NCI-H1930 (cell line): ENCODE measurements at regions not wholly inside any gene's neighbourhood (a gene's known extent, or its start where the extent isn't known, plus 50 kb on each side); places are given as distances from the start of the nearest gene placed in this dataset.
A peak's percentile ranks its signal among the peaks of the same experiment; 100 is the strongest.
"Not testable (repeated sequence)": the region's sequence is repeated elsewhere in the genome, so short reads cannot be mapped to it uniquely, and the experiment has no call there.

ENCODE experiments used
- DNase-seq, 2 experiments: peaks; one replicate each; lab custom pipeline; 2025; lab: John Stamatoyannopoulos, UW

DNA sequence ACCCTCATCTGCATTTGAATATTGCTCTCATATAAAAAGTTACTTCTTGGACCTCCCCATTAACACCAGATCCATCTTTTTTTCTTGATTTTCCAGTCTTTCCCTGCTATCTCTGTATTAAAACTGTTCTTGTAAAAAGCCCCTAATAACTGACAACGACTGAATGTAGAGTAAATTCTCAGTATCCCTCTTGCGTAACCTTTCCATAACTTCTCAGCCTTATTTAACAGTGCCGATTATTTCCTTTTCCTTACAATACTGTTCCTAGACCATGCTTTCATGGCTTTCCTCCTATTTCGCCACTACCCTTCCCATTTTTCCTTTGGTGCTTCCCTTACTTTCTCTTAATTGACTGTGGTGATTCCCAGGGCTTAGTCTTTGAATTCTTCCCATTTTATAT lies 348.9 kb upstream of the DSEL start:
- DNase-seq: no peak

DNA sequence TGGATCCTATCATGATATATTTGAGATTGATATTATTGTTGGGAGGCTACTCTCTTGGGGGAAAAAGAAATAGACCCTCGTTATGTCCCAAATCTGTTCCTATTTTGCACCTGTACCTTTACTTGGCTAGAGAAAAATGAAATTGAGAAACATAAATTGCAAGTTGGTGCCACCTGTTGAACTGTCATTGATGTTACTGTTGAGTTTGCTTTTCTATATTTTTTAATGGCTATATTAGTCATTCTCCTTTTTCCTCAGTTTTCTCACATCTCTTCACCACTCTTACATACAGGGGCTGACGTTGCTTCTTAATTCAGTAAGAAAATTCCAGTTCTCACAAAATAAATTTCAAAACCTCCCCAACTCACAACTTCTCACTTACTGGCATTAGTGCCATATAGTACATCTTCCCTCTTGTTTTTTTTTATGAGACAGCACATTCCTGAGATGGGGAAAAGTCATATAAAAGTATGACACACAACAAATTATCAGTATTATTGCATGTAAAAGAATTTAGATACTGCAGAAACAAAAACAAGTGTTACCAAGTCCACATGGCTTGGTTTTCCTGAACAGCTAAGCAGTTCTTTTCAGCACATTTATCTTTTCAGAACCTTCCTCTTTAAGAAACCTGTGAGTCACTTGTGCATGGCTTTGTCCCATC lies 348.3 kb upstream of the DSEL start:
- DNase-seq: no peak

DNA sequence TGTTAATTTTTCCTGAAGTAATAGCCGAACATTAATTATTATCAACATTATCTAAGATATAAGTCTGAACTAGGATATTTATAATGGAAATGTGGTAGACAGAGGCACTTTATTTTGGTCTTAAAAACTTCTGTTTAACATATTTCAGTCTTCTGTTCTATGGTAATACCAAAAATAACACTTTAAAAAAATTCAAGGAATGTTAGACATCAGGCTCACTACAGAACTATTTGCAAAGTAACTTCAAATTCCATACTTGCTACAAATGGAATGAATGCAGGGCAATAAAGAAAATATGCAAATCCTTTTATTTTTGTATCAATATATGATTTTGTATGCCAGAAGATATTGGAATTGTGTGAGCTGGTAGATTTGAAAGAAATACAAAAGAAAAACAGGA lies 345.5 kb upstream of the DSEL start:
- no peak for DNase-seq

DNA sequence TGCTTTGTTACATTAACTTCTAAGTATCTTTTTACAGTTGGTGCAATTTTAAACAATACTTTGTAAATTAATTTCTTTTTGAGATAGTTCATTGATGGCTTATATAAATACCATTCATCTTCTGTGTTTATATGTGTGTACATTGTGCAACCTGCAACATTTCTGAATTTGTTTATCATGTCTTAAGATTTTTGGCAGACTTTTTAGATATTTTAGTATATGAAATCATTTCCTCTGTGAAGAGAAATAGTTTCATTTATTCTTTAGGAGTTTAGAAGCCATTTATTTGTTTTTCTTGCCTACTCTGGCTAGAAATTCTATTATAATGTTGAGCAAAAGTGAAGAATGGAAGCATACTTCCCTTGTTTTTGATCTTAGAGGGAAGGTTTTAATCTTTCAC lies 337.8 kb upstream of the DSEL start:
- no peak for DNase-seq

DNA sequence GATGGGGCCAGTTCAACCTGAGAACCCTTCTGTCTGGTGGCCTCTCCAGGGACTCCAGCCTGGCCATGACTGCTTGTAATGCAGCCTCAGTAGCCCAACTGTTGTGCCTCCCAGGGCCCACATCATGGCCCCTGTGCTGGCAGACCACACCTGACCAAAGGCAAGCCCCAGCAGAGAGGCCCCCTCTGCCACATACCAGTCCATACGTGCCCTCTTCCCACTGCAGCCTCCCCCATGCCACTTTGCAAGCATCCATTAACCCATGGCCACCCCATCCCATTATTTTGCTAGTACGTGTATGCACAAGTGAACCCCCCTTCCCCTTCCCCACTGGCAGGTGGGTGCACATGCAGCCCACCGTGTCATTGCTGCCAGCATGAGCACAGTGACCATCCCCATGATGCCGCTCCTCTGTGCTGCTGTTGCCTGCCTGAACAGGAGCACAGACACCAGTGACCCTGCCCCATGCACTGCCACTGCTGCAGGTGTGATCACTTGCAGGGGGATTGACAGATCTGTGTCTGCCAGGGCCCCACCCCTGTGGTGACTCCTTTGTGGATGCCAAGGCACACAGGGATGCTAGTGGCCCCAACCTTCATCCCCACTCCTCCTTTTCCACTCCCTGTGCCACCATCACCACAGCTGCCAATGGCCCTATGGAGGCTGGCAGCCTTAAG lies 330.0 kb upstream of the DSEL start:
- DNase-seq: no peak

DNA sequence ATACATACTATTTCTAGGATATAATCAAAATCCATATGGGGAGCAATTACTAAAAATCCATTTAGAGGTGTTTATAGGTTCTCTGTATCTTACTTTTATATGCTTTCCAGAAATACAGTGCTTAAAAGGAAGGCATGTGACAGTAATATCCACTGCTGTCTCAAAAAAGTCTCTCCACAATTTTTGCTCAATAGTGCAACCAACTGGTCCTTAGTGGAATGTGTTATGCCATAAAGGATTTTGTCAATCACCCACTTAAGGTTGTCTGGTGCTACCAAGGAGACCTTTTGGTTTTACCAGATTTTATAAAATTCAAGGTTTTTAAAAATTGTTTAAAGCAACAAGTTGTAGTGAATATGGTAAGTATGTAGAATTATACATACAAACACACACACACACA lies 328.5 kb upstream of the DSEL start:
- no peak for DNase-seq

- DNase-seq: no peak
Measured at GRCh38 chr18:67840379-67840778, 323.9 kb upstream of the DSEL start.

DNA sequence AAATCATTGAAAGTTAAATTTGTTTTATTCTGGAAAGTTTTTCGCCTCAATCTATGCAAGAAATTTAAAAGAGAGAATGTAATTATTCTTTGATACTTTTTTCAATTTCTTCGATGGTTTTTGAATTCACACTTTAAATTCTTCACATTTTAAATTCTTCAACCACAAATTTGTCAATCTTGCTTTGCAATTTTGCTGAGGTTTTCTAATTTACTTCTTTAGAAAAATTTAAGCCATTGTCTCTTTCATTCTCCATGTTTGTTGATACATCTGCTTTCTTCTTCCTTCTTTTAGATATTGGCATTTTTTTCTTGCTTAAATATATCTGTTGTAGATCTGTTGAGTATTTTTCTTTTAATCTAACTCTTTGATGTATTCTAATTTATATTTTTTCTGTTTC lies 301.9 kb upstream of the DSEL start:
- no peak for DNase-seq

DNA sequence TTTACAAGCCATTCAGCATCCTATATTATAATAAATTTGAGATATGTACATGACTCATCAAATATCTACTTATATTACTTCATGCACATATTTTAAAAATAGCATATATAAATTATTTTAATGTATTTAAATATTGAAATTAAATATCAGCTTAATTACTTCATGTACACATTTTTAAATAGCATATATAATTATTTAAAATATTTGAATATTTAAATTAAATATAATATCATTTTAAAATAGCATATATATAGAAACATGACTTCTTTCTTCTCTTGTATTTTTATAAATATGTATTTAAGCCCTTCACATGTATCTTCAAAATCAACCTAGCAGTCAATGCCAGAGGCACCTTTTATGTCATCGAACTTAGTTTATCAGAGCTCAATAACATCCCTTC lies 298.8 kb upstream of the DSEL start:
- no peak for DNase-seq

- DNase-seq: no peak
Measured at GRCh38 chr18:67813380-67814028, 297.0 kb upstream of the DSEL start.

GRCh38 chr18:67805261-67805660 lies 288.7 kb upstream of the DSEL start:
- no peak for DNase-seq

GRCh38 chr18:67794521-67794920 lies 278.0 kb upstream of the DSEL start:
- no peak for DNase-seq

DNA sequence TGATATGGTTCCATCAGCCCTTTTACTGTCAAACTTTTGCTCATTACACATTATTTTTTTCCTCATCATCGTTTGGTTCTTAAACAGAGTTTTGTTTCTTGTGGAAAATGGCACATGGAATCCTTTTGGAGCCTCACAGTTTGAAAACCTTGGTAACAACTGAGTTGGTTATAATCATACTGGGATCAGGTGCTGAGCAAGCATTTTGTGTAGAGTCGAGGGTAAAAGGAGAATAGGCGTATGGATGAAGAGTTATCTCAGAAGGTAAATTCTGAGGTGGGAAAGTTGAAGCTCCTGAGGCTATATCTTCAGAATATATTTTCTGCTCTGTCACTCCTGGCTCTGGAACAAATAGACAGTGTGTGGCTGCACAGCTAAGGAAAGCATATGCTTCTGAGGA lies 274.0 kb upstream of the DSEL start:
- no peak for DNase-seq

GRCh38 chr18:67789165-67789545 lies 272.6 kb upstream of the DSEL start:
- DNase-seq: no peak

- no peak for DNase-seq
Measured at GRCh38 chr18:67788310-67789164, 272.0 kb upstream of the DSEL start.

DNA sequence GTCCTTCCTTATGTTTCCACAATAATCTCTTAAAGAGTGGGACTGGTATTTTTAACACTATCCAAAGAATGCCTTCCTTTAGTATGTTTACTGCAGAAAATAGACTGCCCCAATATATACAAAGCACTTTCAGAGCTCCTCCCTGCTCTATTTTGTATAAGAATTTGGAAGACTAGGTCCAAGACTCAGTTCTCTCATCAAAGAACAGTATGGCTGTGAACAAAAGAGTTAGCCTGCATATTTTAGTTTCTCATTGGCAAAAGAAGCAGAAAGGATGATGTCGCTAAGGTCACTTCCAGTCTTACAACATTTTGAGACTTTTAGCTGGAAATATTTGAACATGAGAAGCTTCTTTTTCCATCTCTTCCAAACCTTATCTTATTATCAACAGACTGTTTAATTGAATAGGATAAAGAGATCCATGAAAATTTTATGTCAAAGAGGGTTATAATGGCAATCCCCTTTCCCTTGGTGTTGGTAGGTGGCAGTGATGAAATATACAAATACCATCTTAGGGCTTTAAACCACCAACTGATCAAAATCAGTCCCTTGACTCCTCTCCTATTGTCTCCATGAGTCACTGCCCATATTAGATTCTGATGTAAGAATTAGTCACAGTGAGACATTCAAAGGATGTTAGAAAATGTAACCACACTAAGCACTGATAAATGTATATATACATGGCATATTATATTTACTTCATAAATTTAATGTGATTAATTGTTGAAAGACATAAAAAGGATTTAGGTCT lies 266.9 kb upstream of the DSEL start:
- peak in 1 of 2 experiments; percentile 31 for DNase-seq

- no peak for DNase-seq
Measured at GRCh38 chr18:67778016-67778415, 261.5 kb upstream of the DSEL start.

DNA sequence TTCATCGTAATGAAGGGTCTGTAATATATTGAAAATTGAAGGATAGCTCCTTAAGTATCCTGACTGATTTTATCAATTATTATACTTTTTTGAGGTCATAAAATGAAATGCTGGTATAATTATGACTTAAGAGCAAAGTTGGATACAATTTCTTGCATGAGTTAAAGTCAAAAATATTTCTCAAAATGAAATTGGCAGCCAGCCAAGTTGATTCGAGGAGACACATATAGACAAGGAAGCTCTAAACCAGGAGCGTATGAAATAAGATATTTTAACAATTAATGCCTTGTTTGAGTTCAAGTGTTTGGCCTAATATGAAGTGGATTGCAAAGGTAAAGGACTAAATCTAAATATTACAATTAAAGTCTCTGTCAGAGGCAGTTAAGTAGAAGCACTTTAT lies 260.4 kb upstream of the DSEL start:
- no peak for DNase-seq

GRCh38 chr18:67771271-67771670 lies 254.8 kb upstream of the DSEL start:
- no peak for DNase-seq

- no peak for DNase-seq
Measured at GRCh38 chr18:67770520-67770919, 254.0 kb upstream of the DSEL start.

DNA sequence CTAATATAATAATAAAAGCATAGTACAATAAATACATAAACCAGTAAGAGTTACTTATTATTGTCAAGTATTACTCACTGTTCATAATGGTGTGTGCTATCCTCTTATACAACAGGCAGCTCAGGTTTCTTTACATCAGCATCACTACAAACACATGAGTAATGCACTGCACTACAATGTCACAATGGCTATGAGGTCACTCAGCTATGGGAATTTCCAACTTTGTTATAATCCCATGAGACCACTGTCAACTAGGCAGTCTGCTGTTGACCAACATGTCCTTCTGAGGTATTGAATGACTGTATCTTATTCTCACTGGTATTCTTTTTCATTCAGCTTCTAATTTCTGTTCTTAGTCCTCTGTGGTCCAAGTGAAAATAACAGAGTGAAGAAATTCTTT lies 250.4 kb upstream of the DSEL start:
- no peak for DNase-seq

- not testable (repeated sequence) for DNase-seq
Measured at GRCh38 chr18:67752211-67752610, 235.7 kb upstream of the DSEL start.
